Endothelial cell of umbilical vein (primary cell): ENCODE measurements at regions not wholly inside any gene's neighbourhood (a gene's known extent, or its start where the extent isn't known, plus 50 kb on each side); places are given as distances from the start of the nearest gene placed in this dataset.
"Not testable (repeated sequence)": the region's sequence is repeated elsewhere in the genome, so short reads cannot be mapped to it uniquely, and the experiment has no call there.

Source experiments
- CTCF ChIP-seq, 2 donors: IDR thresholded peaks; 1 replicate in 1 of 2; 2 replicates in 1 of 2; pipeline ENCODE4 v1.5.1; 2011; ENCODE audit warnings: low read length in 2 of 2, mild to moderate bottlenecking in 2 of 2, moderate library complexity in 2 of 2, control low read depth in 1 of 2, inconsistent platforms in 1 of 2, low read depth in 1 of 2; ENCODE audit not compliant: insufficient read depth in 1 of 2; ENCODE audit errors: extremely low read depth in 1 of 2
- EZH2 ChIP-seq: IDR thresholded peaks from 2 replicates; pipeline ENCODE4 v1.6.1; 2012; ENCODE audit warnings: borderline replicate concordance, low read depth, mild to moderate bottlenecking, moderate library complexity, low read length, inconsistent platforms; ENCODE audit not compliant: severe bottlenecking
- FOS ChIP-seq: IDR thresholded peaks from 2 replicates; pipeline ENCODE4 v1.6.1; 2011; ENCODE audit warnings: mild to moderate bottlenecking, low read length, moderate library complexity, borderline replicate concordance; ENCODE audit not compliant: insufficient read depth
- JUN ChIP-seq: IDR thresholded peaks from 2 replicates; pipeline ENCODE4 v1.6.1; 2011; ENCODE audit warnings: borderline replicate concordance, low read depth; ENCODE audit not compliant: insufficient read length, insufficient read depth
- MYC ChIP-seq: IDR thresholded peaks from one replicate; pipeline ENCODE4 v1.6.1; 2011; ENCODE audit warnings: mild to moderate bottlenecking, low read depth, low read length
- POLR2A ChIP-seq: IDR thresholded peaks from 2 replicates; pipeline ENCODE4 v1.6.1; 2012; ENCODE audit warnings: low read depth, mild to moderate bottlenecking, control low read depth, low read length
- POLR2AphosphoS5 ChIP-seq: IDR thresholded peaks from 2 replicates; pipeline ENCODE4 v1.6.1; 2012; ENCODE audit warnings: low read depth, mild to moderate bottlenecking, control low read depth, low read length, moderate library complexity; ENCODE audit not compliant: insufficient read depth
- TF ChIP-seq, protein P1 (sequence below): IDR thresholded peaks from 2 replicates; pipeline ENCODE4 v1.6.1; 2011; ENCODE audit not compliant: insufficient read depth, insufficient read length

DNA sequence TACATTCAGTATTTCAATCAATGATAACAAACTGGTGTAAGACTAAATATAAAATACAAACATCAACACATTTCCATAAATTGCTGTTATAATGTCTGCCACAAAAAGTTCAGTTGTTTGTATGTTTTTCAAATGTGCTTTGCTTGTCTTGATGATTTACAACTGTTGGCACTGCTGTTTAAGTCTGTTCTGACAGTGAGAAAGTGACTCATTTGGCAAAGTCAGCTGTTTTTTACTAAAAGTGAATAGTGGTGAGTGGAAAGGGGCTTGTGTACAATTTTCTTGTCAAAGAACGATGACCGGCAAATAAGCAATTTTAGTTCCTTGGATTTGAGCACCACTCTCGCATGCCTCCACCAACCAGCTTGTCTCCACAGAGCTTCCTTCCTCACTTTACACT is 244.0 kb downstream of the RTP5 start:
- TF ChIP-seq CTCF (IDR thresholded peaks at IDR 0.05; ENCODE audit: extremely low read depth in 1 of 2, insufficient read depth in 1 of 2, low read depth in 1 of 2, low read length in 2 of 2); POLR2AphosphoS5; POLR2A; EZH2; FOS; MYC; JUN: not testable (repeated sequence)
- TF ChIP-seq, protein P1, sequence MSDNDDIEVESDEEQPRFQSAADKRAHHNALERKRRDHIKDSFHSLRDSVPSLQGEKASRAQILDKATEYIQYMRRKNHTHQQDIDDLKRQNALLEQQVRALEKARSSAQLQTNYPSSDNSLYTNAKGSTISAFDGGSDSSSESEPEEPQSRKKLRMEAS: not testable (repeated sequence)
